HCT116 (cell line): ENCODE measurements at regions not wholly inside any gene's neighbourhood (a gene's known extent, or its start where the extent isn't known, plus 50 kb on each side); places are given as distances from the start of the nearest gene placed in this dataset.

Experiments used
- ATAC-seq: fragments of 200-7000 bp; cut with Tn5 transposase; 2 replicates; pipeline ENCODE4 v1.9.1; 2020; ENCODE audit warnings: mild to moderate bottlenecking, moderate library complexity
- BruUV-seq: library from RNA; stranded (reverse); fragments of 400-500 nt; replicated peaks from 2 replicates; lab custom pipeline; 2021; lab: Mats Ljungman, UMichigan
- CTCF ChIA-PET: fragments of 300-600 bp; sonication (Branson Sonifier 250); formaldehyde crosslinking; loops from one replicate; lab custom pipeline; 2021; ENCODE audit warnings: antibody characterized with exemption; lab: Charles Lee
- POLR2A ChIA-PET: fragments of 300-600, 350-600 bp; sonication (Branson Sonifier 250); formaldehyde crosslinking; loops from one replicate; lab custom pipeline; 2021; ENCODE audit warnings: antibody characterized with exemption; lab: Charles Lee
- RAD21 ChIA-PET, 2 experiments: fragments of 300-600 bp; sonication (Branson Sonifier 250); formaldehyde crosslinking; loops; one replicate each; lab custom pipeline; 2023; ENCODE audit warnings: low total read pairs in 2 of 2; ENCODE audit not compliant: uncharacterized antibody in 2 of 2, unreplicated experiment in 2 of 2, low non-redundant PET in 1 of 2; lab: Charles Lee
- DNase-seq: peaks from one replicate; pipeline ENCODE4 v3.0.0-alpha.2; 2010; ENCODE audit warnings: low read depth, low spot score
- H2AFZ ChIP-seq: fragments of 200-600 bp; shearing (Covaris generic), sonication (generic); 2 replicates; pipeline ENCODE4 v1.6.1; 2017; ENCODE audit warnings: low read depth, mixed run types, mixed read lengths, antibody characterized with exemption, low read length; ENCODE audit not compliant: poor library complexity, severe bottlenecking
- H3K27ac ChIP-seq: 2 replicates; pipeline ENCODE4 v1.5.1; 2012; ENCODE audit warnings: low read depth, low read length
- H3K27me3 ChIP-seq: fragments of 200-600 bp; sonication (generic); 2 replicates; pipeline ENCODE4 v1.6.1; 2016; ENCODE audit warnings: mixed run types, low read length, mixed read lengths; ENCODE audit not compliant: insufficient read depth
- H3K36me3 ChIP-seq, 2 experiments: fragments of 200-500 bp in 1 of 2; fragments of 200-600 bp in 1 of 2; sonication (Bioruptor generic) in 1 of 2; sonication (generic) in 1 of 2; 2 replicates each; pipeline versions ENCODE4 v1.5.1 to v1.6.1; 2014 to 2016; ENCODE audit warnings: low read length in 2 of 2, inconsistent platforms in 1 of 2, mixed read lengths in 1 of 2, mixed run types in 1 of 2; ENCODE audit not compliant: insufficient read depth in 2 of 2, control insufficient read depth in 1 of 2
- H3K4me1 ChIP-seq, 2 experiments: fragments of 200-600 bp in 1 of 2; sonication (generic) in 1 of 2; 2 replicates each; pipeline versions ENCODE4 v1.5.1 to v1.6.1; 2012 to 2017; ENCODE audit warnings: low read length in 2 of 2, inconsistent platforms in 1 of 2, mild to moderate bottlenecking in 1 of 2, mixed read lengths in 1 of 2, mixed run types in 1 of 2, moderate library complexity in 1 of 2; ENCODE audit not compliant: insufficient read depth in 2 of 2, control insufficient read depth in 1 of 2
- H3K4me2 ChIP-seq: fragments of 200-600 bp; sonication (generic); 2 replicates; pipeline ENCODE4 v1.6.1; 2017; ENCODE audit warnings: mixed run types, low read length, mixed read lengths
- H3K4me3 ChIP-seq, 2 experiments: fragments of 200-600 bp in 1 of 2; sonication (generic) in 1 of 2; replicated peaks in 1 of 2; 2 replicates each; pipeline ENCODE4 v1.5.1; 2011 to 2016; ENCODE audit warnings: low read length in 2 of 2, control low read depth in 1 of 2, low read depth in 1 of 2, mild to moderate bottlenecking in 1 of 2, mixed read lengths in 1 of 2, mixed run types in 1 of 2
- H3K79me2 ChIP-seq: fragments of 200-600 bp; sonication (generic); 2 replicates; pipeline ENCODE4 v1.6.1; 2017; ENCODE audit warnings: mild to moderate bottlenecking, mixed run types, low read length, moderate library complexity, mixed read lengths; ENCODE audit not compliant: insufficient read depth
- H3K9ac ChIP-seq: fragments of 200-600 bp; sonication (generic); 2 replicates; pipeline ENCODE4 v1.6.1; 2016; ENCODE audit warnings: low read length, mixed read lengths
- H3K9me2 ChIP-seq: fragments of 200-600 bp; sonication (generic), shearing (Covaris generic); 2 replicates; pipeline ENCODE4 v1.6.1; 2017; ENCODE audit warnings: mixed run types, mild to moderate bottlenecking, moderate library complexity; ENCODE audit not compliant: insufficient read depth
- H3K9me3 ChIP-seq, 2 experiments: fragments of 200-500 bp in 1 of 2; fragments of 200-600 bp in 1 of 2; sonication (Bioruptor generic) in 1 of 2; sonication (generic) in 1 of 2; 2 replicates each; pipeline ENCODE4 v1.6.1; 2014 to 2017; ENCODE audit warnings: low read length in 2 of 2, mixed read lengths in 2 of 2, inconsistent platforms in 1 of 2, low read depth in 1 of 2, mild to moderate bottlenecking in 1 of 2, mixed run types in 1 of 2, moderate library complexity in 1 of 2; ENCODE audit not compliant: control insufficient read depth in 1 of 2, insufficient read depth in 1 of 2
- H4K20me1 ChIP-seq: fragments of 200-600 bp; sonication (generic), shearing (Covaris generic); 2 replicates; pipeline ENCODE4 v1.6.1; 2017; ENCODE audit warnings: mixed run types, mild to moderate bottlenecking, moderate library complexity; ENCODE audit not compliant: insufficient read depth
- CBX3 ChIP-seq: IDR thresholded peaks from 2 replicates; pipeline ENCODE4 v1.6.1; 2012; ENCODE audit warnings: low read depth
- CTCF ChIP-seq, 3 experiments: fragments of 200-600 bp in 1 of 3; sonication (generic) in 1 of 3; IDR thresholded peaks in 2 of 3; conservative IDR thresholded peaks in 1 of 3; 2 replicates each; pipeline ENCODE4 v1.5.1; 2012 to 2017; ENCODE audit warnings: low read depth in 2 of 3, low read length in 2 of 3, antibody characterized with exemption in 1 of 3, borderline replicate concordance in 1 of 3, control low read depth in 1 of 3, mild to moderate bottlenecking in 1 of 3, mixed read lengths in 1 of 3, mixed run types in 1 of 3, moderate library complexity in 1 of 3; ENCODE audit not compliant: insufficient read depth in 1 of 3
- EZH2 ChIP-seq: fragments of 200-600 bp; sonication (generic); IDR thresholded peaks from 2 replicates; pipeline ENCODE4 v1.6.1; 2017; ENCODE audit warnings: antibody characterized with exemption, mixed run types
- POLR2A ChIP-seq: IDR thresholded peaks from 2 replicates; pipeline ENCODE4 v1.7.0; 2011; ENCODE audit warnings: borderline replicate concordance; ENCODE audit not compliant: insufficient read depth, insufficient read length; ENCODE audit errors: extremely low read depth
- POLR2AphosphoS5 ChIP-seq: IDR thresholded peaks from 2 replicates; pipeline ENCODE4 v1.6.1; 2011; ENCODE audit warnings: mild to moderate bottlenecking, low read depth, low read length, moderate library complexity
- TCF7L2 ChIP-seq: IDR thresholded peaks from 2 replicates; pipeline ENCODE4 v1.7.0; 2011; ENCODE audit warnings: borderline replicate concordance, inconsistent platforms; ENCODE audit not compliant: insufficient read depth, insufficient read length; ENCODE audit errors: extremely low read depth
- ZBTB33 ChIP-seq: IDR thresholded peaks from 2 replicates; pipeline ENCODE4 v1.6.1; 2011; ENCODE audit warnings: mild to moderate bottlenecking, low read length, moderate library complexity; ENCODE audit not compliant: insufficient replicate concordance; ENCODE audit errors: extremely low read depth
- ZNF274 ChIP-seq: fragments of 200-500 bp; sonication (Bioruptor generic); IDR thresholded peaks from 2 replicates; pipeline ENCODE4 v1.6.1; 2014; ENCODE audit warnings: mild to moderate bottlenecking, low read depth, low read length, inconsistent platforms
- intact Hi-C: fragments of 100-400 bp; cut with micrococcal nuclease; formaldehyde crosslinking; loops from 2 replicates; pipeline ENCODE4 v1.10.0; 2022

GRCh38 chr13:37934339-37935191 is 65.0 kb upstream of the TRPC4 start:
- TF ChIP-seq POLR2A (no peak), EZH2 (no peak), TCF7L2 (no peak), POLR2AphosphoS5 (no peak), ZNF274 (no peak), CBX3 (no peak), ZBTB33 (no peak), CTCF (IDR thresholded peaks at IDR 0.05 in 2 of 3, conservative IDR thresholded peaks at IDR 0.05 in 1 of 3; ENCODE audit: borderline replicate concordance in 1 of 3, insufficient read depth in 1 of 3, low read depth in 2 of 3, low read length in 2 of 3) (no peak)
- no peaks in the 10 kb centered on the region for H3K79me2 ChIP-seq
- H3K9ac ChIP-seq, result no peak overlapping the region
- no peaks in the 10 kb centered on the region for H3K9me2 ChIP-seq
- H3K27me3 ChIP-seq, result no peaks in the 10 kb centered on the region
- H3K36me3 ChIP-seq, result no peaks in the 10 kb centered on the region
- H3K27ac ChIP-seq, result no peak overlapping the region
- RAD21 ChIA-PET, result no interaction called here
- no peaks in the 10 kb centered on the region for H3K4me1 ChIP-seq
- no TSS peak for BruUV-seq
- DNase-seq (no peak), ATAC-seq (no peak)
- H3K9me3 ChIP-seq, result peaks cover 5 to 33% of the 10 kb centered on the region in 2 experiments; a peak in 2 of 4 replicates
- no peak overlapping the region for H2AFZ ChIP-seq
- H3K4me3 ChIP-seq, result no peak overlapping the region
- CTCF ChIA-PET, result no interaction called here
- no peaks in the 10 kb centered on the region for H4K20me1 ChIP-seq
- no peak overlapping the region for H3K4me2 ChIP-seq
- POLR2A ChIA-PET, result no interaction called here
- intact Hi-C loops, result no loop called here
